HL-60 (cell line): ENCODE measurements at regions not wholly inside any gene's neighbourhood (a gene's known extent, or its start where the extent isn't known, plus 50 kb on each side); places are given as distances from the start of the nearest gene placed in this dataset.

Source experiments
- DNase-seq, 2 experiments: peaks; one replicate each; pipeline ENCODE4 v3.0.0-alpha.2; 2010 to 2020; ENCODE audit warnings: low read depth in 1 of 2, low spot score in 1 of 2
- H3K27ac ChIP-seq: fragments of 250-450 bp; sonication (Bioruptor Pico); replicated peaks from 2 replicates; pipeline ENCODE4 v1.5.1; 2020; ENCODE audit warnings: mild to moderate bottlenecking, moderate library complexity
- H3K27me3 ChIP-seq: fragments of 250-450 bp; sonication (Bioruptor Pico); 2 replicates; pipeline ENCODE4 v1.5.1; 2021; ENCODE audit warnings: mild to moderate bottlenecking, moderate library complexity; ENCODE audit not compliant: insufficient read depth, poor library complexity, severe bottlenecking
- H3K4me3 ChIP-seq: replicated peaks from 2 replicates; pipeline ENCODE4 v1.5.1; 2011; ENCODE audit warnings: mild to moderate bottlenecking, control low read depth, low read length; ENCODE audit not compliant: insufficient read depth
- GABPA ChIP-seq: IDR thresholded peaks from 2 replicates; pipeline ENCODE4 v1.6.1; 2012; ENCODE audit warnings: low read depth
- POLR2AphosphoS5 ChIP-seq: IDR thresholded peaks from 2 replicates; pipeline ENCODE4 v1.6.1; 2012; ENCODE audit warnings: low read depth
- SPI1 ChIP-seq: IDR thresholded peaks from 2 replicates; pipeline ENCODE4 v1.6.1; 2012; ENCODE audit warnings: low read depth, mild to moderate bottlenecking, borderline replicate concordance
- TF ChIP-seq, protein P1 (sequence below): IDR thresholded peaks from 2 replicates; pipeline ENCODE4 v1.6.1; 2012; ENCODE audit warnings: low read depth; ENCODE audit not compliant: insufficient replicate concordance
- TF ChIP-seq, protein P2 (sequence below): IDR thresholded peaks from one replicate; pipeline ENCODE4 v1.5.1; 2011; ENCODE audit warnings: low read length, control low read depth, inconsistent platforms; ENCODE audit not compliant: insufficient read depth

DNA sequence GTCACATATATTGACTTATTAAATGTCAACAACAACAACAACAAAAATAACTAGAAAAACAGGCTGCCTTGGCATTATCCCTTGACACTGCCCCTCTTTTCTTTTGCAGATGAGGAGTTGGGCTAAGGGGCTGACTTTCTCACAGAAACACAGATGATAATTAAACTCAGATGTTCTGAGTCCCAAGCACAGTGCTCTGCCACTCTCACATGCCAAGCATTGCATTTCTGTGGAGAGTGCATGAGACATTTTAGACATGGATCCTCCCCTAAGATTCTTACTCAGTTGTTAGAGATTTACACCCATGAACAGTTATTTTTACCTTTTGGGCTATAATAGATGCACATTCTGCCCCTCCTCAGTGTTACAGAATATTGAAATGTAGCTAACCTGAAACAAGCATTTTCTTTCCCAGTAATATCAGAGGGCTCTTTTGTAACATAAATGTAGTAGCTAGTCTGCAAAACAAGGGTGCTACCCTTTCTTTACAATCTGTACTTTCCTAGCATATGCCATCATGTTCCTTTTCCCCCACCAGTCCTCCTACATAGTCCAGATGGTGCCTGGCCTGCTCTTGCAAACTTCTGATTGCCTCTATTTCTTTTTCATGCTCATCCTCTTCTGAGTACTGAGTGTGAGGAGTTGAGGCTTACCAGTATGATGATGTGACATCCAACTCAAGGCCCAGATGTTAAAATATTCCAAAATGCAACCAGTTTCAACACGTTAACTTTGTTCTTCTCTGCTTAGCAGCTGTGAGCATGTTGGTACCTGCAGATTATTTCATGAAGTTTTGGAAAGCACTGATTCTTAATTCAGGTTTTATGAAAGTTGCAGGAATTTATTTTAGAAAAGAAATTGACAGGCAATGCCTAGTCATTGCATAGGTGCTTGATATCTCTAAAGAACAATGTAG, 125.0 kb upstream of the ATP2B1 start:
- Histone ChIP-seq H3K27ac (no peak overlapping the region), H3K27me3 (no peaks in the 10 kb centered on the region), H3K4me3 (no peak overlapping the region)
- no peak for TF ChIP-seq SPI1
- TF ChIP-seq, protein P1, sequence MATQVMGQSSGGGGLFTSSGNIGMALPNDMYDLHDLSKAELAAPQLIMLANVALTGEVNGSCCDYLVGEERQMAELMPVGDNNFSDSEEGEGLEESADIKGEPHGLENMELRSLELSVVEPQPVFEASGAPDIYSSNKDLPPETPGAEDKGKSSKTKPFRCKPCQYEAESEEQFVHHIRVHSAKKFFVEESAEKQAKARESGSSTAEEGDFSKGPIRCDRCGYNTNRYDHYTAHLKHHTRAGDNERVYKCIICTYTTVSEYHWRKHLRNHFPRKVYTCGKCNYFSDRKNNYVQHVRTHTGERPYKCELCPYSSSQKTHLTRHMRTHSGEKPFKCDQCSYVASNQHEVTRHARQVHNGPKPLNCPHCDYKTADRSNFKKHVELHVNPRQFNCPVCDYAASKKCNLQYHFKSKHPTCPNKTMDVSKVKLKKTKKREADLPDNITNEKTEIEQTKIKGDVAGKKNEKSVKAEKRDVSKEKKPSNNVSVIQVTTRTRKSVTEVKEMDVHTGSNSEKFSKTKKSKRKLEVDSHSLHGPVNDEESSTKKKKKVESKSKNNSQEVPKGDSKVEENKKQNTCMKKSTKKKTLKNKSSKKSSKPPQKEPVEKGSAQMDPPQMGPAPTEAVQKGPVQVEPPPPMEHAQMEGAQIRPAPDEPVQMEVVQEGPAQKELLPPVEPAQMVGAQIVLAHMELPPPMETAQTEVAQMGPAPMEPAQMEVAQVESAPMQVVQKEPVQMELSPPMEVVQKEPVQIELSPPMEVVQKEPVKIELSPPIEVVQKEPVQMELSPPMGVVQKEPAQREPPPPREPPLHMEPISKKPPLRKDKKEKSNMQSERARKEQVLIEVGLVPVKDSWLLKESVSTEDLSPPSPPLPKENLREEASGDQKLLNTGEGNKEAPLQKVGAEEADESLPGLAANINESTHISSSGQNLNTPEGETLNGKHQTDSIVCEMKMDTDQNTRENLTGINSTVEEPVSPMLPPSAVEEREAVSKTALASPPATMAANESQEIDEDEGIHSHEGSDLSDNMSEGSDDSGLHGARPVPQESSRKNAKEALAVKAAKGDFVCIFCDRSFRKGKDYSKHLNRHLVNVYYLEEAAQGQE: no peak
- TF ChIP-seq, protein P2, sequence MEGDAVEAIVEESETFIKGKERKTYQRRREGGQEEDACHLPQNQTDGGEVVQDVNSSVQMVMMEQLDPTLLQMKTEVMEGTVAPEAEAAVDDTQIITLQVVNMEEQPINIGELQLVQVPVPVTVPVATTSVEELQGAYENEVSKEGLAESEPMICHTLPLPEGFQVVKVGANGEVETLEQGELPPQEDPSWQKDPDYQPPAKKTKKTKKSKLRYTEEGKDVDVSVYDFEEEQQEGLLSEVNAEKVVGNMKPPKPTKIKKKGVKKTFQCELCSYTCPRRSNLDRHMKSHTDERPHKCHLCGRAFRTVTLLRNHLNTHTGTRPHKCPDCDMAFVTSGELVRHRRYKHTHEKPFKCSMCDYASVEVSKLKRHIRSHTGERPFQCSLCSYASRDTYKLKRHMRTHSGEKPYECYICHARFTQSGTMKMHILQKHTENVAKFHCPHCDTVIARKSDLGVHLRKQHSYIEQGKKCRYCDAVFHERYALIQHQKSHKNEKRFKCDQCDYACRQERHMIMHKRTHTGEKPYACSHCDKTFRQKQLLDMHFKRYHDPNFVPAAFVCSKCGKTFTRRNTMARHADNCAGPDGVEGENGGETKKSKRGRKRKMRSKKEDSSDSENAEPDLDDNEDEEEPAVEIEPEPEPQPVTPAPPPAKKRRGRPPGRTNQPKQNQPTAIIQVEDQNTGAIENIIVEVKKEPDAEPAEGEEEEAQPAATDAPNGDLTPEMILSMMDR: no peak
- no peak for TF ChIP-seq POLR2AphosphoS5
- no peak for TF ChIP-seq GABPA
- DNase-seq: no peak

DNA sequence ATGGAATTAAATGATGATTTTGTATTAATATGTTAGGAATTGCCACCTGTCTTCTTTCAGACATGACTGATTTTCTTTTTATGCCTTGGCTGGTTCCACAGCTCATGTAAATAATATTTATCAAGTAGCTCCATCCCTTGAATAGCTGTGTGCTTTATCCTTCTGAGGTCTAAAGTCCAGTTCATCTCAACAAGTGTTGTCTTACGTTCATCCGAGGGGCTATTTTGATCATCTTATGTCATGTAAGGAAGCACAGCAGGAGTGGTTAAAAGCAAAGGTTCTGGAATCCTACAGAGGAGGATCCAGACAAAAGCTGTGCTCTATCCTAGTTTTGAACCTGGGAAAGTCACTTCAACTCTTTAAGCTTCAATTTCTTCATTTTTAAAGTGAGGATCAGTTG, 123.7 kb upstream of the ATP2B1 start:
- H3K27ac ChIP-seq: no peak overlapping the region

DNA sequence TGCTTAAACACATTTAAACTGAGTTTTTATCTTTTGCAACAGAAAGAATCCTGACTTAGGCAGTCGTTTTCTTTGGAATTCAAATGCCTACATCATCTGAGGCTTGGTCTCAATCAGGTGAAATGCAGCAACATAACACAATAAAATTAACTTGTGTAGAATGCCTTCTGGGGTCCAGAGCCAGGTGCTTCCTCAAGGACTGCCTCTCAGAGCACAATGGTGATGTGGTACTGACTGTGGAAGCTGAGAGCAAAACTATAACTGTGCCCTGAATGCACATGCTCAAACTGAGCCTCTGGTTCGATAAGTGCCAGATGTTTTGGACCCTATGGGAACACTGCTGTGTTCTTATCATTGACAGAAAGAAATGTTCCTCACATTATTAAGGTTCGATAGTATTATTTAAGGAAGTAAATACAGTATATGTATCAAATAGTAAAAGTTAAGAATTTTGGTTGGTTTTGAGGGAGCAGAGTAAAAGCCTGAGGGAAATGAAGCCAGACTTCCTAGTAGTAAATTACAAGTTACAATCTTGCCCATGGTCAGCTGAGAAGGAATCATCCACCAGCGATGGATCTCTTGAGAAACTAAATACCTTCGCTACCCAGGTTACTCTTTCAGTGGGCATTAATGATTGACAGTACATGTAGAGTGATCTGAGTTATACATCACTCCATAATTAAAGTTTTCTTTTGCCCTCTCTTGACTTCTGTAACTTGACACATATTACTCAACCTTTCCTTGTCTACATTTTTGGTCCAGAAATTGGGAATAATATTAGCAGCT, 122.9 kb upstream of the ATP2B1 start:
- Histone ChIP-seq H3K27me3 (no peaks in the 10 kb centered on the region), H3K4me3 (no peak overlapping the region), H3K27ac (no peak overlapping the region)
- TF ChIP-seq POLR2AphosphoS5: no peak
- TF ChIP-seq, protein P2: no peak
- TF ChIP-seq, protein P1: no peak
- no peak for TF ChIP-seq GABPA
- no peak for TF ChIP-seq SPI1
- no peak for DNase-seq

More for the DNA sequence above, 123.7 kb upstream of the ATP2B1 start:
- no peak overlapping the region for H3K4me3 ChIP-seq
- no peak for DNase-seq
- no peaks in the 10 kb centered on the region for H3K27me3 ChIP-seq
- TF ChIP-seq GABPA (no peak), POLR2AphosphoS5 (no peak)

DNA sequence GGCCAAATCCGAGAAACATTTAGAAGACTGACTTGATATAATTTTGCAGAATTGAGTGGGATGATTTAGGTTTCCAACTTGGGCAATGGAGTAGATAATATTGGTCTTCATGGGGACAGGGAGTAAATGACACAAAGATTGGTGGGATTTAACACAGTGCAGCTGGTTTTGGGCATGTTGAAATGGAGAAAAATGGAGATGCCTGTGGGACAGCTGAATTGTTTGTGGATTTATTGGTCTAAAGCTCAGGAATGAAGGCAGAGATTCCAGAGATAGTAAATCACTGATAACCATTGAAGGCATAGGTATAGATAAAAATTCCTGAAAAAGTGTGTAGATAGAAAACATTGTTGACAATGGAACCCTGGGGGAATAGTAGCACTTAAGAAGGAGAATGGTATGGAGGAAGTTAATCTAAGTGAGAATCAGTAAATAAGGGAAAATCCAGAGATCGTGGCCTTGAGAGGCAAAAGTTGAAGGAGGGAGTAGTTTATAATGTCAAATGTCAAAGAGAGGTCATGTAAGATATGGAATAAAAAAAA, 120.9 kb upstream of the ATP2B1 start:
- Histone ChIP-seq H3K4me3 (no peak overlapping the region), H3K27ac (no peak overlapping the region), H3K27me3 (no peaks in the 10 kb centered on the region)
- TF ChIP-seq GABPA (no peak), SPI1 (no peak), POLR2AphosphoS5 (no peak)
- TF ChIP-seq, protein P1: no peak
- TF ChIP-seq, protein P2: no peak
- no peak for DNase-seq
